Astrocyte (in vitro differentiated cells and primary cell): ENCODE measurements at regions not wholly inside any gene's neighbourhood (a gene's known extent, or its start where the extent isn't known, plus 50 kb on each side); places are given as distances from the start of the nearest gene placed in this dataset.

ENCODE experiments used
- CTCF ChIP-seq: IDR thresholded peaks from 2 replicates; pipeline ENCODE4 v1.5.1; 2011; ENCODE audit warnings: low read depth, mild to moderate bottlenecking, inconsistent platforms, low read length, moderate library complexity; ENCODE audit not compliant: insufficient read depth
- EZH2 ChIP-seq: IDR thresholded peaks from 2 replicates; pipeline ENCODE4 v1.6.1; 2012; ENCODE audit warnings: mild to moderate bottlenecking, low read length, inconsistent platforms; ENCODE audit not compliant: insufficient read depth

GRCh38 chr2:129481306-129482219 lies 497.9 kb upstream of the RAB6C start:
- no peak for TF ChIP-seq EZH2
- no peak for TF ChIP-seq CTCF
